Smooth muscle cell of the brain vasculature (primary cell): ENCODE measurements at regions not wholly inside any gene's neighbourhood (a gene's known extent, or its start where the extent isn't known, plus 50 kb on each side); places are given as distances from the start of the nearest gene placed in this dataset.
"Not testable (repeated sequence)": the region's sequence is repeated elsewhere in the genome, so short reads cannot be mapped to it uniquely, and the experiment has no call there.

Experiments used
- DNase-seq: peaks from one replicate; pipeline ENCODE4 v3.0.0-alpha.2; 2012; ENCODE audit warnings: low read depth, low spot score

- no peak for DNase-seq
Observed at GRCh38 chr4:189861101-189861500, 79.6 kb upstream of the FRG1 start.

- no peak for DNase-seq
Observed at GRCh38 chr4:189869236-189869635, 71.4 kb upstream of the FRG1 start.

DNA sequence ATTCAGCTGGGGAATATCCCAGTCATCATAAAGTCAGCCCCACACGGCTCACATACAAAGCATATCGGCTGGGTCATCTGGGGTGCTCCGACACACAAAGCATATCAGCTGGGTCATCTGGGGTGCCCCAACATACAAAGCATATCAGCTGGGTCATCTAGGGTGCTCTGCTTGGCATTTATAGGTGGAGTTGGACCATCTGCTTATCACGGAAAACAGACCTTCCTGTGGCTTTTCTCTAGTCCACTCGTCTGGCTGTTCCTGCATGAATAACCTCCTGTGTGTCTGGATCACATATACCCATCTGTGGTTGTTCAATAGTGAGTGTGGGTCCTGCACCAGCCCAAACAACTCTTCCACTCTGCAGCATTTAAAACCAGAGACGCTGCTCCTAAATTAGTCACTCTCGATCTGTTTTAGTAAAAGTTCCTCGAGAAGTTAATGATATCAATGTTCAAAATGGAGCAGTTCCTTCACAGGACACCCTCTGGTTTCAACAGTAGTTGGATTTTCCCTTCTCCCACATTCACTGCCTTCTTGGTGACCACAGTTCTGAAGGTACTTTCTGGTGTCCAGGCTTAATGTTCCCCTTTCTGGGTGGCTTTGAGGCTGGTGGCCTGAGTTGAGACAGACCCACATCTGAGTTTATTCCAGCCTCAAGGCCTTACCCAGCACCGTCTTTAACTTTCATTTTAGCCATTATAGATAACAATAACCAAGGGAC, 70.0 kb upstream of the FRG1 start:
- DNase-seq: no peak

DNA sequence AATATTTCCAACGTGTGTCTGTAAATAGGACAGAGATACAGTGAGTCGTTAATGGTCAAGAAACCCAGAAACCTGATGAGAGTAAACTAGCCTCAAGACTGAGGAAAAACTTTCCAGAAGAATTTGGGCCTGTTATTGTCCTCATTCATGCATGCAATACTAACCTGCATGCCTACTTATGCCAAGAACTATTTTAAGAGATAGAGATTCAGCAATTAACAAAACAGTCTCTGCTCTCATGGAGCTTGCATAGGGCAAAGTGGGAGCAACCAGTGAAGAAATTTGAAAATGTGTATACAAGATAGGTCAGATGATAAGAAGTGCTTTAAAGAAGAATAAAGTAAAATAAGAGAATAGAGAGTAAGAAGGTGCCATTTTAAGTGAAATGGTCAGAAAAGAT, 66.1 kb upstream of the FRG1 start:
- no peak for DNase-seq

DNA sequence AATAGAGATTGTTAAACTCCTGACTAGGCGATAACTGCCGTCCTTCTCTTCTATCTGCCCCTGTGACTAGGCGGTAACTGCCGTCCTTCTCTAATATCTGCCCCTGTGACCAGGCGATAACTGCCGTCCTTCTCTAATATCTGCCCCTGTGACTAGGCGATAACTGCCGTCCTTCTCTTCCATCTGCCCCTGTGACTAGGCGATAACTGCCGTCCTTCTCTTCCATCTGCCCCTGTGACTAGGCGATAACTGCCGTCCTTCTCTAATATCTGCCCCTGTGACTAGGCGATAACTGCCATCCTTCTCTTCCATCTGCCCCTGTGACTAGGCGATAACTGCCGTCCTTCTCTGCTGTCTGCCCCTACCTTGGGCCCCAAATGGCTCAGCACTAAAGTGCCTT, 59.5 kb upstream of the FRG1 start:
- DNase-seq: not testable (repeated sequence)

DNA sequence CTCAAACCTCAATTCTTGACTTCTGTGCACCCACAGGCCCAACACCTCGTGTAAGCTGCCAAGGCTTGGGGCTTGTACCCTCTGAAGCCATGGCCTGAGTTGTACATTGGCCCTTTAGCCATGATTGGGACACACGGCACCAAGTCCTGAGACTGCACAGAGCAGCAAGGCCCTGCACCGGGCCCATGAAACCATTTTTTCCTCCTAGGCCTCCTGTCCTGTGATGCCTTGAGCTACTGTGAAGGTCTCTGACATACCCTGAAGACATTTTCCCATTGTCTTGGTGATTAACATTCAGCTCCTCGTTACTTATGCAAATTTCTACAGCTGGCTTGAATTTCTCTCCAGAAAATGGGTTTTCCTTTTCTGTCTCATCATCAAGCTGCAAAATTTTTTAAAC, 52.3 kb upstream of the FRG1 start:
- DNase-seq: not testable (repeated sequence)
